C4-2B (cell line): ENCODE measurements at regions not wholly inside any gene's neighbourhood (a gene's known extent, or its start where the extent isn't known, plus 50 kb on each side); places are given as distances from the start of the nearest gene placed in this dataset.

Source experiments
- H3K27ac ChIP-seq: fragments of 450-650 bp; 2 replicates; pipeline ENCODE4 v1.5.1; 2017
- CTCF ChIP-seq: fragments of 450-650 bp; conservative IDR thresholded peaks from 2 replicates; pipeline ENCODE4 v1.5.1; 2017; ENCODE audit warnings: mild to moderate bottlenecking
- ZFX ChIP-seq: fragments of 450-650 bp; IDR thresholded peaks from 2 replicates; pipeline ENCODE4 v1.6.1; 2017

- TF ChIP-seq ZFX (no peak), CTCF (no peak)
Observed at GRCh38 chr18:61164321-61164720, 168.9 kb upstream of the CDH20 start.

GRCh38 chr18:61167902-61168301, 165.3 kb upstream of the CDH20 start:
- H3K27ac ChIP-seq = no peak overlapping the region
- TF ChIP-seq CTCF (no peak), ZFX (no peak)

More at GRCh38 chr18:61164321-61164720, 168.9 kb upstream of the CDH20 start:
- H3K27ac ChIP-seq = no peak overlapping the region

- no peak overlapping the region for H3K27ac ChIP-seq
- TF ChIP-seq CTCF = no peak
Observed at GRCh38 chr18:61169386-61169785, 163.8 kb upstream of the CDH20 start.

- H3K27ac ChIP-seq = no peak overlapping the region
- TF ChIP-seq CTCF (no peak), ZFX (no peak)
Observed at GRCh38 chr18:61172624-61173023, 160.6 kb upstream of the CDH20 start.

GRCh38 chr18:61173554-61173953, 159.7 kb upstream of the CDH20 start:
- TF ChIP-seq ZFX (no peak), CTCF (no peak)
- H3K27ac ChIP-seq = no peak overlapping the region

GRCh38 chr18:61183798-61184197, 149.4 kb upstream of the CDH20 start:
- TF ChIP-seq ZFX (no peak), CTCF (no peak)
- no peak overlapping the region for H3K27ac ChIP-seq

GRCh38 chr18:61187971-61188370, 145.3 kb upstream of the CDH20 start:
- no peak for TF ChIP-seq ZFX
- TF ChIP-seq CTCF = no peak
- H3K27ac ChIP-seq = no peak overlapping the region
